ENCODE measurements at regions not wholly inside any gene's neighbourhood (a gene's known extent, or its start where the extent isn't known, plus 50 kb on each side); places are given as distances from the start of the nearest gene placed in this dataset.

DNA sequence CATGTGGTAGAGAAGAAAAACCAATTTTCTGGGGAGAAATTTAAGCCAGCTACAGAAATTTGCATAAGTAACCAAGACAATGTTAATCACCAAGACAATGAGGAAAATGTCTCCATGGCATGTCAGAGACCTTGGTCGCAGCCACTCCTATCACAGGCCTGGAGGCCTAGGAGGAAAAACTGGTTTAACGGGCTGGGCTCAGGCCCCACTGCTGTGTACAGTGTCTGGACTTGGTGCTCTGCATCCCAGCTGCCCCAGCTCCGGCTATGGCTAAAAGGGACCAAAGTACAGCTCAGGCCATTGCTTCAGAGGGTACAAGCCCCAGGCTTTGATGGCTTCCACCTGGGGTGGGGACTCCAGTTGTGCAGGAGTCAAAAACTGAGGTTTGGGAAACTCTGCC is 1075.1 kb upstream of the CDH18 start (continued):
- TF ChIP-seq HNRNPL (IDR thresholded peaks at IDR 0.05; ENCODE audit: low read depth, low read length) (no peak), TBP (CRISPR knock-in tag; IDR thresholded peaks at IDR 0.05) (no peak), ZNF629 (CRISPR knock-in tag; conservative IDR thresholded peaks at IDR 0.05) (no peak)

DNA sequence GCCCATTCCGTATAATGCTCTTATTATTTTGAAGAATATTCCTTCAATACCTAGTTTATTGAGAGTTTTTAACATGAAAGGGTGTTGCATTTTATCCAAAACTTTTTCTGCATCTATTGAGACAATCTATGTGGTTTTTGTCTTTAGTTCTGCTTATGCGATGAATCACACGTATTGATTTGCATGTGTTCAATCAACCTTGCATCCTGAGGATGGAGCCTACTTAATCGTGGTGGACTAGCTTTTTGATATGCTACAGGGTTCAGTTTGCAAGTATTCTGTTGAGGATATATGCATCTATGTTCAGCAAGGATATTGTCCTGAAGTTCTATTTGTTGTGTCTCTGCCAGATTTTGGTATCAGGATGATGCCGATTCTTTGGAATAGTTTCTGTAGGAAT is 1070.3 kb upstream of the CDH18 start:
- Histone ChIP-seq H2AFZ (ENCODE audit: low read length) (no peak overlapping the region), H3K4me3 (replicated peaks in 1 of 3; ENCODE audit: insufficient read depth in 1 of 3, low read depth in 2 of 3, low read length in 3 of 3) (no peak overlapping the region), H3K4me1 (ENCODE audit: insufficient read depth, low read length) (no peaks in the 10 kb centered on the region), H3K79me2 (ENCODE audit: insufficient read depth, low read length) (no peaks in the 10 kb centered on the region), H3K4me2 (ENCODE audit: low read depth, low read length) (no peak overlapping the region), H3K27ac (ENCODE audit: extremely low read length, insufficient read depth, low read length) (no peak overlapping the region), H3K27me3 (ENCODE audit: control insufficient read depth in 1 of 2, insufficient read depth in 2 of 2, low read length in 2 of 2) (no peaks in the 10 kb centered on the region), H3K9ac (ENCODE audit: insufficient read depth, low read depth, low read length) (no peak overlapping the region), H3K36me3 (replicated peaks in 1 of 2; ENCODE audit: control insufficient read depth in 1 of 2, insufficient read depth in 2 of 2, low read length in 2 of 2) (no peaks in the 10 kb centered on the region), H4K20me1 (ENCODE audit: insufficient read depth, low read length) (no peaks in the 10 kb centered on the region), H3K9me3 (ENCODE audit: low read length) (peaks cover 54% of the 10 kb centered on the region)
- POLR2A ChIA-PET = no interaction called here
- WGBS (ENCODE audit: low lambda C conversion rate) = 35% methylated on average over 5 of the region's 5 CpGs
- intact Hi-C loops (cut with micrococcal nuclease; ENCODE audit: unreplicated experiment) = no loop called here
- BruUV-seq (replicated peaks) = no TSS peak
- DNase-seq (ENCODE audit: low spot score) (no peak), ATAC-seq (no peak), FAIRE-seq (no peak)
- CTCF ChIA-PET (ENCODE audit: low intra/inter-chr PET ratio, low total read pairs) = no interaction called here
- in situ Hi-C loops (cut with HindIII; ENCODE audit: extremely low pct_ligation_motif_present, low pct_unique_long_range_greater_than_20kb) = no loop called here
- TF ChIP-seq ZNF552 (CRISPR knock-in tag; IDR thresholded peaks at IDR 0.05; ENCODE audit: borderline replicate concordance) = no peak
- TF ChIP-seq TMF1 (CRISPR knock-in tag; IDR thresholded peaks at IDR 0.05; ENCODE audit: low read depth) = no peak
- TF ChIP-seq, protein P1, sequence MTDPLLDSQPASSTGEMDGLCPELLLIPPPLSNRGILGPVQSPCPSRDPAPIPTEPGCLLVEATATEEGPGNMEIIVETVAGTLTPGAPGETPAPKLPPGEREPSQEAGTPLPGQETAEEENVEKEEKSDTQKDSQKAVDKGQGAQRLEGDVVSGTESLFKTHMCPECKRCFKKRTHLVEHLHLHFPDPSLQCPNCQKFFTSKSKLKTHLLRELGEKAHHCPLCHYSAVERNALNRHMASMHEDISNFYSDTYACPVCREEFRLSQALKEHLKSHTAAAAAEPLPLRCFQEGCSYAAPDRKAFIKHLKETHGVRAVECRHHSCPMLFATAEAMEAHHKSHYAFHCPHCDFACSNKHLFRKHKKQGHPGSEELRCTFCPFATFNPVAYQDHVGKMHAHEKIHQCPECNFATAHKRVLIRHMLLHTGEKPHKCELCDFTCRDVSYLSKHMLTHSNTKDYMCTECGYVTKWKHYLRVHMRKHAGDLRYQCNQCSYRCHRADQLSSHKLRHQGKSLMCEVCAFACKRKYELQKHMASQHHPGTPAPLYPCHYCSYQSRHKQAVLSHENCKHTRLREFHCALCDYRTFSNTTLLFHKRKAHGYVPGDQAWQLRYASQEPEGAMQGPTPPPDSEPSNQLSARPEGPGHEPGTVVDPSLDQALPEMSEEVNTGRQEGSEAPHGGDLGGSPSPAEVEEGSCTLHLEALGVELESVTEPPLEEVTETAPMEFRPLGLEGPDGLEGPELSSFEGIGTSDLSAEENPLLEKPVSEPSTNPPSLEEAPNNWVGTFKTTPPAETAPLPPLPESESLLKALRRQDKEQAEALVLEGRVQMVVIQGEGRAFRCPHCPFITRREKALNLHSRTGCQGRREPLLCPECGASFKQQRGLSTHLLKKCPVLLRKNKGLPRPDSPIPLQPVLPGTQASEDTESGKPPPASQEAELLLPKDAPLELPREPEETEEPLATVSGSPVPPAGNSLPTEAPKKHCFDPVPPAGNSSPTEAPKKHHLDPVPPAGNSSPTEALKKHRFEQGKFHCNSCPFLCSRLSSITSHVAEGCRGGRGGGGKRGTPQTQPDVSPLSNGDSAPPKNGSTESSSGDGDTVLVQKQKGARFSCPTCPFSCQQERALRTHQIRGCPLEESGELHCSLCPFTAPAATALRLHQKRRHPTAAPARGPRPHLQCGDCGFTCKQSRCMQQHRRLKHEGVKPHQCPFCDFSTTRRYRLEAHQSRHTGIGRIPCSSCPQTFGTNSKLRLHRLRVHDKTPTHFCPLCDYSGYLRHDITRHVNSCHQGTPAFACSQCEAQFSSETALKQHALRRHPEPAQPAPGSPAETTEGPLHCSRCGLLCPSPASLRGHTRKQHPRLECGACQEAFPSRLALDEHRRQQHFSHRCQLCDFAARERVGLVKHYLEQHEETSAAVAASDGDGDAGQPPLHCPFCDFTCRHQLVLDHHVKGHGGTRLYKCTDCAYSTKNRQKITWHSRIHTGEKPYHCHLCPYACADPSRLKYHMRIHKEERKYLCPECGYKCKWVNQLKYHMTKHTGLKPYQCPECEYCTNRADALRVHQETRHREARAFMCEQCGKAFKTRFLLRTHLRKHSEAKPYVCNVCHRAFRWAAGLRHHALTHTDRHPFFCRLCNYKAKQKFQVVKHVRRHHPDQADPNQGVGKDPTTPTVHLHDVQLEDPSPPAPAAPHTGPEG (CRISPR knock-in tag; IDR thresholded peaks at IDR 0.05) = no peak
- TF ChIP-seq MZF1 (CRISPR knock-in tag; IDR thresholded peaks at IDR 0.05; ENCODE audit: borderline replicate concordance) = no peak
- no peak for TF ChIP-seq YEATS2 (CRISPR knock-in tag; IDR thresholded peaks at IDR 0.05; ENCODE audit: borderline replicate concordance)
- no peak for TF ChIP-seq PAWR (CRISPR knock-in tag; IDR thresholded peaks at IDR 0.05; ENCODE audit: borderline replicate concordance)
- TF ChIP-seq, protein P2, sequence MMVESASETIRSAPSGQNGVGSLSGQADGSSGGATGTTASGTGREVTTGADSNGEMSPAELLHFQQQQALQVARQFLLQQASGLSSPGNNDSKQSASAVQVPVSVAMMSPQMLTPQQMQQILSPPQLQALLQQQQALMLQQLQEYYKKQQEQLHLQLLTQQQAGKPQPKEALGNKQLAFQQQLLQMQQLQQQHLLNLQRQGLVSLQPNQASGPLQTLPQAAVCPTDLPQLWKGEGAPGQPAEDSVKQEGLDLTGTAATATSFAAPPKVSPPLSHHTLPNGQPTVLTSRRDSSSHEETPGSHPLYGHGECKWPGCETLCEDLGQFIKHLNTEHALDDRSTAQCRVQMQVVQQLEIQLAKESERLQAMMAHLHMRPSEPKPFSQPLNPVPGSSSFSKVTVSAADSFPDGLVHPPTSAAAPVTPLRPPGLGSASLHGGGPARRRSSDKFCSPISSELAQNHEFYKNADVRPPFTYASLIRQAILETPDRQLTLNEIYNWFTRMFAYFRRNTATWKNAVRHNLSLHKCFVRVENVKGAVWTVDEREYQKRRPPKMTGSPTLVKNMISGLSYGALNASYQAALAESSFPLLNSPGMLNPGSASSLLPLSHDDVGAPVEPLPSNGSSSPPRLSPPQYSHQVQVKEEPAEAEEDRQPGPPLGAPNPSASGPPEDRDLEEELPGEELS (CRISPR knock-in tag; IDR thresholded peaks at IDR 0.05) = no peak
- TF ChIP-seq, protein P3, sequence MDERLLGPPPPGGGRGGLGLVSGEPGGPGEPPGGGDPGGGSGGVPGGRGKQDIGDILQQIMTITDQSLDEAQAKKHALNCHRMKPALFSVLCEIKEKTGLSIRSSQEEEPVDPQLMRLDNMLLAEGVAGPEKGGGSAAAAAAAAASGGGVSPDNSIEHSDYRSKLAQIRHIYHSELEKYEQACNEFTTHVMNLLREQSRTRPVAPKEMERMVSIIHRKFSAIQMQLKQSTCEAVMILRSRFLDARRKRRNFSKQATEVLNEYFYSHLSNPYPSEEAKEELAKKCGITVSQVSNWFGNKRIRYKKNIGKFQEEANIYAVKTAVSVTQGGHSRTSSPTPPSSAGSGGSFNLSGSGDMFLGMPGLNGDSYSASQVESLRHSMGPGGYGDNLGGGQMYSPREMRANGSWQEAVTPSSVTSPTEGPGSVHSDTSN (CRISPR knock-in tag; IDR thresholded peaks at IDR 0.05) = no peak
- TF ChIP-seq, protein P4, sequence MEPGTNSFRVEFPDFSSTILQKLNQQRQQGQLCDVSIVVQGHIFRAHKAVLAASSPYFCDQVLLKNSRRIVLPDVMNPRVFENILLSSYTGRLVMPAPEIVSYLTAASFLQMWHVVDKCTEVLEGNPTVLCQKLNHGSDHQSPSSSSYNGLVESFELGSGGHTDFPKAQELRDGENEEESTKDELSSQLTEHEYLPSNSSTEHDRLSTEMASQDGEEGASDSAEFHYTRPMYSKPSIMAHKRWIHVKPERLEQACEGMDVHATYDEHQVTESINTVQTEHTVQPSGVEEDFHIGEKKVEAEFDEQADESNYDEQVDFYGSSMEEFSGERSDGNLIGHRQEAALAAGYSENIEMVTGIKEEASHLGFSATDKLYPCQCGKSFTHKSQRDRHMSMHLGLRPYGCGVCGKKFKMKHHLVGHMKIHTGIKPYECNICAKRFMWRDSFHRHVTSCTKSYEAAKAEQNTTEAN (CRISPR knock-in tag; conservative IDR thresholded peaks at IDR 0.05) = no peak
- no peak for TF ChIP-seq ZNF264 (CRISPR knock-in tag; IDR thresholded peaks at IDR 0.05)
- no peak for TF ChIP-seq CREM (IDR thresholded peaks at IDR 0.05)
- no peak for TF ChIP-seq CREM (CRISPR knock-in tag; IDR thresholded peaks at IDR 0.05)
- TF ChIP-seq ATM (IDR thresholded peaks at IDR 0.05; ENCODE audit: borderline replicate concordance) = no peak
